ENCODE measurements at regions not wholly inside any gene's neighbourhood (a gene's known extent, or its start where the extent isn't known, plus 50 kb on each side); places are given as distances from the start of the nearest gene placed in this dataset.

DNA sequence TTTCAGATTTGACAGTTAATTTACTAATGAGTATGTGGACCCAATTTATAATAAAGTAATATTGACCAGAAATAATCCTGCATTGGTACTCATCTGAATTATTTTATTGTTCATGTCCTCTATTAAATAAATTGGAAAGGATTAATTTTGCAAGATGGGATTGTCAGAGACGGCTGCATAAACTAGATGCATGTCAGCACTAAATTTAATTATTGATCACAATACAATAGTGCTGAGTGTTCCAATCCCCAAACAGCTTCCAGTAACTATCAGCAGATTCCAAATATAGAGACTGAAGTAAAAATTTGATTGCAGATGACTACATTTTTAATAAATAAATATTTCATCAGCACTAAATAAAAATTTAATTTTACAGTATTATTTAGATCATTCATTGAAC, 387.2 kb downstream of the GRB14 start:
- Histone ChIP-seq H3K9me3 (no peaks in the 10 kb centered on the region), H3K4me3 (no peak overlapping the region), H3K36me3 (no peaks in the 10 kb centered on the region), H3K27ac (no peak overlapping the region), H3K27me3 (no peaks in the 10 kb centered on the region), H3K4me1 (no peaks in the 10 kb centered on the region)
- intact Hi-C loops (cut with DNase I) = no loop called here
- no peak for TF ChIP-seq CTCF (IDR thresholded peaks at IDR 0.05)
- ATAC-seq (no peak), DNase-seq (no peak)

DNA sequence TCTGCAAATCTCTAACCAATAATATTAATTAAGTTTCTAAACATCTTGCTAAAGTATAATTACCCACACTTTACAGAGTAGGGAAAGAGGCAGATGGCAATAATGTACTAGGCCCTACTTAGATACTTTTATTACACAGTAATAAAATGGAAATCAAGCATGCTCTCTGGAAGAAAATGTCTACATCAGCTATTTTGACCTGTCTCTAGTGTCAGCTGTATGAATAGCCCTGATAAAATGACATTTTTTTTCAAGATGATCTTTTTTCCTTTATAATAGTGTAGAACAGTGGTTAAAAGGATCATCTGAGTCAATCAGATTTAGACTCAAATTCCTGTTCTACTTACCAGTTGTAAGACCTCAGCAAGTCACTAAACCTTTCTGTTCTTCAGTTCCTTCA, 397.3 kb downstream of the GRB14 start:
- DNase-seq = no peak

DNA sequence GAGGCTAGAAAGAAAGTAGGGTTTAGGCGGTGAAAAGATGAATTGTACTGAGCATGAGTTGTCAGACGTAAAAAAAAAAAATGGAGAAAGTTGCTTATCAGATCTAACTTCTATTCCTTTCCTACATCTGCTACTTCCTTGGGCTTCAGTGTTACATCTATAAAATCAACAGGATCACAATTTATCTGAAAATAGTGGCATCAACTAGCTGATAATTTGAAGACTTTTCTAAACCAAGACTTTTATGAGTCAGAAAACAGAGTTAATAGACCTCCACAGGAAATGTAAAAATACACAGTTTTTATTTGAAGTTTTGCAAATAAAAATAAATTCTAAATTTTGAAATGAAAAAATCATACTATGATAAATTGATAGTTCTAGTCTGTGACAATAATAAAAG, 399.8 kb downstream of the GRB14 start:
- intact Hi-C loops (cut with DNase I) = no loop called here
- H3K4me1 ChIP-seq = no peaks in the 10 kb centered on the region
- ATAC-seq = no peak

More for the DNA sequence above, 397.3 kb downstream of the GRB14 start:
- no peak overlapping the region for H3K4me3 ChIP-seq
- H3K4me1 ChIP-seq = no peaks in the 10 kb centered on the region
- no peaks in the 10 kb centered on the region for H3K36me3 ChIP-seq
- no peak for ATAC-seq
- TF ChIP-seq CTCF (IDR thresholded peaks at IDR 0.05) = no peak
- H3K27ac ChIP-seq = no peak overlapping the region
- no peaks in the 10 kb centered on the region for H3K27me3 ChIP-seq
- H3K9me3 ChIP-seq = no peaks in the 10 kb centered on the region
- intact Hi-C loops (cut with DNase I) = no loop called here

DNA sequence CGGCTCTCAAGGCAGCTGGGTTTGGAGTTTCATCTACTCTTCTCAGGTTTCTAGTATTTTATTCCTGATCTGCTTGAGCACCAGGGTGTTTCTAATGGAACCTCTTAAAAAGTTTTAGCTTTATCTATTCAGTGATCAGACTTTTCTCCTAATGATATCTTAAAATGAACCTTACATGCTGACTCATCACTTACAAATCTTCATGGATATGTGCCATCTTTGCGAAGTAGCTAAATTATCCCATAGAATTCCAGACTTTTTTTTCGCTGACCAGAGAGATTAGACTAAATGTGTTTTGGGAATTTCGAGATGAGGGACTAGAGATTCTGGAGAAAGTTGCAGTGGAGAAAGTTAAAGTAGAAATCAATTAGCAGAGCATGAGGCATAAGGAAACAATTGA, 401.0 kb downstream of the GRB14 start:
- Histone ChIP-seq H3K36me3 (no peaks in the 10 kb centered on the region), H3K27ac (no peak overlapping the region), H3K4me1 (no peaks in the 10 kb centered on the region), H3K4me3 (no peak overlapping the region), H3K27me3 (no peaks in the 10 kb centered on the region), H3K9me3 (no peaks in the 10 kb centered on the region)
- intact Hi-C loops (cut with DNase I) = no loop called here
- no peak for TF ChIP-seq CTCF (IDR thresholded peaks at IDR 0.05)
- no peak for DNase-seq
- no peak for ATAC-seq

More for the DNA sequence above, 399.8 kb downstream of the GRB14 start:
- H3K27ac ChIP-seq = no peak overlapping the region
- no peak for DNase-seq
- H3K27me3 ChIP-seq = no peaks in the 10 kb centered on the region
- no peak for TF ChIP-seq CTCF (IDR thresholded peaks at IDR 0.05)
- H3K36me3 ChIP-seq = no peaks in the 10 kb centered on the region
- no peak overlapping the region for H3K4me3 ChIP-seq
- H3K9me3 ChIP-seq = no peaks in the 10 kb centered on the region

DNA sequence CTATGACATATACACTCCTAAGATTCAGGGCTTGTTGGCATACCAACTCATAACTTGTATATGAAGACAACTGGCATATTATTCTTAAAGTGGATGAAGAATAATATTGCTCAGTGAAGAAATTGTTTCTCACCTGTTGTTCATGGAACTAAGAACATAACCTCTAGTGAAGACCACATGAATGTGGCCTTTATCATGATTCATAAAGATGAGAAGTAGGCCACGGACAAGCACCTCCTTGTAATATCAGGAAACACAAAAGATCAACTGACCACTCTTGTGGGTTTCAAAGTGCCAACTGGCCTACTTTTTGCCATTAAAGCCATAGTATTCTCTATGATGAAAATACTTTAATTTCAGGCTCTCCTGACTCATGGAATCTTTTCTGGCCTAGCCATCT, 407.4 kb downstream of the GRB14 start:
- ATAC-seq = no peak
- no peak for TF ChIP-seq CTCF (IDR thresholded peaks at IDR 0.05)

More for the DNA sequence above, 407.4 kb downstream of the GRB14 start:
- Histone ChIP-seq H3K27ac (no peak overlapping the region), H3K4me3 (no peak overlapping the region), H3K36me3 (no peaks in the 10 kb centered on the region), H3K27me3 (no peaks in the 10 kb centered on the region), H3K4me1 (no peaks in the 10 kb centered on the region), H3K9me3 (peaks cover 0 to 6% of the 10 kb centered on the region in 2 donors)
- intact Hi-C loops (cut with DNase I) = no loop called here
- no peak for DNase-seq

Data from left lung (tissue), 4 donors.